T-helper 2 cell treated with Interferon-gamma antibody and Interleukin-4, amounts not matched to agents 100 ng/mL and 5 ng/mL, for 36 hours (primary cell): ENCODE measurements at regions not wholly inside any gene's neighbourhood (a gene's known extent, or its start where the extent isn't known, plus 50 kb on each side); places are given as distances from the start of the nearest gene placed in this dataset.

ENCODE experiments used
- intact Hi-C: fragments of 100-400 bp; cut with micrococcal nuclease; formaldehyde crosslinking; loops from one replicate; pipeline ENCODE4 v1.15.1; 2023

- intact Hi-C loops, result no loop called here
These were observed 61.5 kb upstream of the NUDT12 start for GRCh38 chr5:103624035-103624480.

- intact Hi-C loops, result no loop called here
These were observed 60.8 kb upstream of the NUDT12 start for GRCh38 chr5:103623425-103623824.

DNA sequence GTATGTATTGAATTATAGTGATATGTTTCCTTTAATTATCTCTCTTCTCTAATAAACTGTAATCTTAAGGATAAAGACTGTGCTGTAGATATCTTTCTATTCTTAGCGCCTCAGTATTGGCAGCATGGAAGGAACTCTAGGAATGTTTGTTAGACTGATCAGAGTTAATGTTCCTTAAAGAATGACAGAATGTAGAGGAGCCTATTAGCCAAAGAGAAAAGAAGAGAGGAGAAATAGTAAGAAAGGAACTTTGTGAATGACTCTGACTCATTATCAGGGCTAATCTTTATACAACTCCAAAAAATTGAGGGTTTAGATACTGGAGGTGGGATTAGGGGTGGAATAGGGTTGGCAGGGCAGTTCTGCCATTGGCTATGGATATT lies 59.0 kb upstream of the NUDT12 start:
- intact Hi-C loops, result no loop called here

GRCh38 chr5:103620851-103621547 lies 58.4 kb upstream of the NUDT12 start:
- intact Hi-C loops, result no loop called here

DNA sequence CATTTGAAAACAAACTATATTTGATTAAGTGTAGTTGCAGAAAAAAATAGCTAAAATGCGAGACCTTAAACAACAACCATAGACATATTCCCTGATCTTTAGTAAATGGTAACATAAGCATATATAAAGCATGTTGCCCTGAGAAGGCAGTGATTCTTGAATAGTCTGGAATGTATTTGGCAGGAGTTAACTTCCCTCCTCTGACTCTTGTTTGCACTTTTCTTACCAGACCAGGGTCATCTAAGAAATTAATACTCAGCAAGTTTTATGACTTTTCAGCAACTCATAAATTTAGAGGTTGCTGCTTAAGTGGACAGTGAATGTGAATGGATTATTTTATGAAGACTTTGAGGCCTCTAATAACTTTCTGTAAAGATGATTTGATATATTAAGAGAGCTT lies 55.3 kb upstream of the NUDT12 start:
- intact Hi-C loops, result no loop called here

DNA sequence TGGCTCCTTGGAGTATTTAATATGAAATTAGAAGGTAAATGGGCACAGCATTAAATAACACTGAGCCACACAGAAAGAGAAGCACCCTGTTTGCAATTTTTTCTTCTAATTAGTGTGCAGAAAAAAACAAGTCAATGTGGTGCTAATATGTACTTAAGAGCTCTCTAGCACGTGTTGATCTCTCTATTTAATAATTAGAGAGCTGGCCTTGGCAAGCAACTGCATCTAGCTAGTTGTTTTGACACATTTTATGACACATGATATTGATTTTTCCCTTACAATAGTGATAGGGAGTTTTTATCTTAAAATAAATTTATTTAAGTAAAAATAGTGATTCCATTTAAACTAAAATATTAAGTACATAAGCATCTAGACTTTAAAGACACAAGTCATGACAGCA lies 54.5 kb upstream of the NUDT12 start:
- intact Hi-C loops, result no loop called here

- intact Hi-C loops, result no loop called here
These were observed 50.0 kb upstream of the NUDT12 start for GRCh38 chr5:103612545-103612944.
